AG10803 (cell line): ENCODE measurements at regions not wholly inside any gene's neighbourhood (a gene's known extent, or its start where the extent isn't known, plus 50 kb on each side); places are given as distances from the start of the nearest gene placed in this dataset.
"Not testable (repeated sequence)": the region's sequence is repeated elsewhere in the genome, so short reads cannot be mapped to it uniquely, and the experiment has no call there.

Source experiments
- DNase-seq: peaks from one replicate; pipeline ENCODE4 v3.0.0; 2010; ENCODE audit warnings: low read depth
- H3K4me3 ChIP-seq: 2 replicates; pipeline ENCODE4 v1.5.1; 2011; ENCODE audit warnings: mild to moderate bottlenecking, low read length, control low read depth
- CTCF ChIP-seq: conservative IDR thresholded peaks from 2 replicates; pipeline ENCODE4 v1.5.1; 2011; ENCODE audit warnings: mild to moderate bottlenecking, low read length, control low read depth, inconsistent platforms

DNA sequence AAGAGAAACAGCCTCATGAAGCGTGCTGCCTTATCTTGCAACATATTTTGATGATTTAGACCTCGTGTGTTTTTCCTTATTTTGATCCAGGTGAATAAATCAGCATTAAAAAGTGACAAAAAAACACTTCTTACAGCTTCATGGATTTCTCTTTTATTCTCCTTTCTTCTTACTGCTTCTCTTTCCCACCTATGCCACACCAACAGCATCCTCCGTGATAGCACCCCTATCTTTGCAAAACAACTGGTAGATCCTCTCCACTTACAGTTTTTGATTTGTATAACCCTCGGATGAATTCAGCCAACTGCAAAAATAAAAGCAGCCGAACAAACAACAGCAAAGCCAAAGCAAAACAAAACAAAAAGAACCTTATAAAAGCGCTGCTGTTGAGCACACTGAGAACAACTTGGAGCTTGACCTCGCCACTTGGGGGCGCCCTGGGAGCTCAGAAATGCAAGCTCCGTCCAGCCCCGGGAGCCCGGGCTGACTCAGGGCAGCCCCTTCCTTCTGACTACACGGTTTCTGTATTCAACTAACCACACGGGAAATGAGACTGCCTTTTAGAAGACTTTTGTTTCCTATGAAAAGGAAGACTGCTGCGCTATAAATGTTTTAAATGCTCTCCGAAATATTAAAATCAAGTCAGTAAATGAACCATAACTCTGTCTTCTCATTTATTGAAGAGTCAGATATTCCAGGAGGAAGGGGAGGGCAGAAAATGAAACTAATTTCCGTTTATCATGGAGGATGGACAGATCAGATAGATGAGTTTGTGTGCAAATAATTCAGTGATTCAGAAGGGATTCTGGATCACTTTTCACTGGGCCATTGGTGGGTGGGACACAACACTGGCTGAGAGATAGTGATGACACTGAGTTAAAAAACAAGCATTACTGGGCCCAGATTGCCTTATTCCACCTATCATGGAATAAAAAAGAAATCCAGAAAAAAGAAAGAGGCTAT is 186.8 kb downstream of the ATP6V0E2 start:
- H3K4me3 ChIP-seq, DNase-seq: not testable (repeated sequence)
- peak; percentile 33 for TF ChIP-seq CTCF

DNA sequence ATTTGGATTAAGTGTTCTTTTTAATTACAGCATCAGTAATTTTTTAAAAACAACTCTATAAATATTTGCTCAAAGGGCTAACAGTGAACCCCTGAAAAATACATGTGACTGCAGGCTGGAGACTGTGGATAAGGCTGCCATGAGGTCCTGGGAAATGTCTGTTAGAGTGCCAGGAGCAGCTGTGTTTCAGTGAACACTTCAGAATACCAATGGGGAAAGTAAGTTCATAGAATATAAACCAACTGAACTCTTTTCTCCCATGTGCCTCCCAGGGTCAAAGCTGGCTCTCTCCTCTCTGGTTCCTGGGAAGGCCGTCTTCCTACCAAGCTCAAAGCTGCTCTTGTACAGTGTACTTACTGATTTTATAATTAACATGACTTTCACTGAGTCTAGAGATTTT is 189.4 kb downstream of the ATP6V0E2 start:
- not testable (repeated sequence) for H3K4me3 ChIP-seq

GRCh38 chr7:150069555-150070313 is 196.0 kb downstream of the ATP6V0E2 start:
- not testable (repeated sequence) for DNase-seq, H3K4me3 ChIP-seq

More for the DNA sequence above, 189.4 kb downstream of the ATP6V0E2 start:
- DNase-seq: not testable (repeated sequence)

- not testable (repeated sequence) for DNase-seq, H3K4me3 ChIP-seq
Measured at GRCh38 chr7:150077543-150077942, 203.8 kb downstream of the ATP6V0E2 start.

GRCh38 chr7:150081865-150082264 is 208.1 kb downstream of the ATP6V0E2 start:
- not testable (repeated sequence) for H3K4me3 ChIP-seq, DNase-seq

GRCh38 chr7:150084724-150085123 is 211.0 kb downstream of the ATP6V0E2 start:
- H3K4me3 ChIP-seq, DNase-seq: not testable (repeated sequence)

GRCh38 chr7:150087478-150087877 is 213.7 kb downstream of the ATP6V0E2 start:
- peak; percentile 11 for DNase-seq
- not testable (repeated sequence) for H3K4me3 ChIP-seq

DNA sequence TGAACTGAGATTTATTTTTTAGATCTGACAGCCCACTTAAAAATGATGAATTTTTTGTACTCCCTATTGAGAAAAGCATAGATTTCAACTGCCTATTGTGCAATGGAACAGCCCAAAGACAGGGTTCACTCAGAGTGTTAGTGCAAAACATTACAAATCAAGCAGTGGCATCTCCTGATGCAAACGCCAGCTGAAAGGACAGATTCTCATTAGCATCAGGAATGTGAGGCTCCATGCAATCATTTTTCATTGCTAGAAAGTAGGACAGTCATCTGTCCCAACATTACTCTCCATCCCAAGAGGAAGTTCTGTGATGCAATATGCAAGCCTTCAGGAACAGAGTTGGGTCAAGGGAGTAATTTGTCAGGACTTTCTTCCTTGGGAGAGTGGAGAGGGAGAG is 215.4 kb downstream of the ATP6V0E2 start:
- DNase-seq, H3K4me3 ChIP-seq: not testable (repeated sequence)

GRCh38 chr7:150090776-150091175 is 217.0 kb downstream of the ATP6V0E2 start:
- DNase-seq, H3K4me3 ChIP-seq: not testable (repeated sequence)

DNA sequence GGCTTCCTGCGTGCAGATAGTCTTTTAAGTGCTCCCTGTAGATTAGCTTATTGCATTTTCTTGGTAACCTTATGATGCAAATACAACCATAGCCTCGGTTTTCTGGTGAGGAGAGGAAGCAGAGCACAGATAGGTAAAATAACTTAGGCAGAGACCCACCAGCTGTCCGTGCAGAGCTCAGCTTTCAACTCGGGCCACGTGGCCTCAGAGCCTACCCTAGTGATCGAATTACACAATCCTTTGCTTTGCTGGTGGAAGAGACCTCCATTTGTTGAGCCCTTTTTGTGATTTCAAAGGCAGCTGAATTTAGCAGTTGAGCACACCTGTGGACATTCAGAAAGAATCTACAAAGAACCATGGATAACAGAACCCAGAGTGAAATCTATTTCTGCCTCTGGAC is 220.1 kb downstream of the ATP6V0E2 start:
- not testable (repeated sequence) for DNase-seq, H3K4me3 ChIP-seq

GRCh38 chr7:150096213-150096994 is 222.6 kb downstream of the ATP6V0E2 start:
- not testable (repeated sequence) for H3K4me3 ChIP-seq, DNase-seq

GRCh38 chr7:150098592-150098991 is 224.6 kb upstream of the LRRC61 start:
- DNase-seq, H3K4me3 ChIP-seq: not testable (repeated sequence)

GRCh38 chr7:150101282-150101681 is 221.9 kb upstream of the LRRC61 start:
- not testable (repeated sequence) for H3K4me3 ChIP-seq, DNase-seq

- DNase-seq, H3K4me3 ChIP-seq: not testable (repeated sequence)
Measured at GRCh38 chr7:150107283-150107682, 215.9 kb upstream of the LRRC61 start.

- not testable (repeated sequence) for H3K4me3 ChIP-seq, DNase-seq
Measured at GRCh38 chr7:150110375-150110820, 212.8 kb upstream of the LRRC61 start.

DNA sequence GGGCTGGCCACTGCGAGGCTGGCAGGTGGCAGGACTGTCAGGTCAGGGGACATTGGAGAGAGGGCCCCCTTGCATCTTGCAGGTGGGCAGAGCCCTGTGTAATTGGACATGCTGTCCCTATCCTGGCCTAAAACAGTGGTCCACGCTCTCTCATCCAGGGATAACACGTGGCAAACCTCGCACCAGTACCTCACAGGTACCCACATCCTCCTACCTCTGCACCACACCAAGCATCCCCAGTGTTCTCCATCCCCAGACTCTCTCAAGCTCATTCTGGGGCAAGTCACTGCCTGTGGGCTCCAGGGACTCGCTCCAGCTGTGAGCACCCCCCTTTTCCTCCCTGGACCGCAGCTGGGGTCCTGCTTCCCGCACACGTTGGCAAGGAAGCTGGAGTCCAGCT is 212.3 kb upstream of the LRRC61 start:
- DNase-seq, H3K4me3 ChIP-seq: not testable (repeated sequence)

GRCh38 chr7:150111373-150112139 is 211.6 kb upstream of the LRRC61 start:
- H3K4me3 ChIP-seq, DNase-seq: not testable (repeated sequence)
